ENCODE measurements at regions not wholly inside any gene's neighbourhood (a gene's known extent, or its start where the extent isn't known, plus 50 kb on each side); places are given as distances from the start of the nearest gene placed in this dataset.

DNA sequence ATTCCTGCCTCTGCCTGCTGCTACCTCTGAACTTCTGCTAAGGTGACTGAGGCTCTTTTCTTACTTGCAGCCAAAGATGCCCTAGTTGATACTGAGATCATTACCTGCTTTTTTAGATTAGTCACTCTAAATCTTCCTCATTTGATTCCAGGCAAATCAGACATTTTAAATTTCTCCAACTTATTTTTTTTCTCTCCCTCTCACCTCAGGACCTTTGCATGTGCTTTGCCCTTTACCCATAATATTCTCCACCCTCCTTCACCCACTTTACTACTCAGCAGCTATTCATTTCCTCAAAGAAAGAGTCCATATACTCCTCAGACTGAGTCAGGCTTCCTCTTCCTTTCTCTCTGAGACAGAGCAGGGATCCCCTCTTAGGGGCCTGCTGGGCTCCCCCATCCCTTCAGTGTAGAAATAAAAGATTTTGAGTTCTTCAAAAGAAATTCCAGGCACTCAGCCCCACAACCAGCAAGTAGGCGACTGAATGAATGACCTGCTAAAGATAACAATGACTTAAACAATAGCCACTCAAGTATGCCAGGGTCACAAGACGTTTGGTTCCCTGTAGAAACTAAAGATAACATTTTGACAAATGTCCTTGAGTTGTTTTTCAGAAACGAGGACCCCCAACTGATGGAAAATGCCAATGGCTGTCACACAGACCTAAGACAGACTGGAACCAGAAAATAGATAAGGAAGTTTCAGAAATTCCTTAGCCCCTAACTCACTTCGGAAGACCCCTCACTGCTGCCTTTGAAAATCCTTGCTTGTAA lies 104.2 kb downstream of the MTNR1B start:
- Histone ChIP-seq H3K27ac (ENCODE audit: insufficient read depth, low read length) (no peak overlapping the region), H3K9me3 (ENCODE audit: control insufficient read depth, insufficient read depth, low read depth, low read length) (no peaks in the 10 kb centered on the region), H4K20me1 (ENCODE audit: control insufficient read depth, extremely low read depth, insufficient read depth, low read length) (no peaks in the 10 kb centered on the region), H3K4me1 (ENCODE audit: control insufficient read depth, extremely low read depth, insufficient read depth, low read length) (no peaks in the 10 kb centered on the region), H2AFZ (ENCODE audit: low read length) (no peak overlapping the region), H3K4me3 (replicated peaks in 1 of 4; ENCODE audit: control extremely low read depth in 1 of 4, insufficient read depth in 1 of 4, low read depth in 3 of 4, low read length in 4 of 4) (no peak overlapping the region), H3K36me3 (ENCODE audit: control insufficient read depth, insufficient read depth, low read length) (no peaks in the 10 kb centered on the region), H3K79me2 (ENCODE audit: control insufficient read depth, insufficient read depth, low read length) (no peaks in the 10 kb centered on the region), H3K4me2 (ENCODE audit: extremely low read depth, insufficient read depth, low read length) (no peak overlapping the region), H3K27me3 (ENCODE audit: control insufficient read depth, insufficient read depth, low read length) (no peaks in the 10 kb centered on the region), H3K9ac (ENCODE audit: insufficient read depth, low read length) (no peak overlapping the region)
- TF ChIP-seq, protein P1, sequence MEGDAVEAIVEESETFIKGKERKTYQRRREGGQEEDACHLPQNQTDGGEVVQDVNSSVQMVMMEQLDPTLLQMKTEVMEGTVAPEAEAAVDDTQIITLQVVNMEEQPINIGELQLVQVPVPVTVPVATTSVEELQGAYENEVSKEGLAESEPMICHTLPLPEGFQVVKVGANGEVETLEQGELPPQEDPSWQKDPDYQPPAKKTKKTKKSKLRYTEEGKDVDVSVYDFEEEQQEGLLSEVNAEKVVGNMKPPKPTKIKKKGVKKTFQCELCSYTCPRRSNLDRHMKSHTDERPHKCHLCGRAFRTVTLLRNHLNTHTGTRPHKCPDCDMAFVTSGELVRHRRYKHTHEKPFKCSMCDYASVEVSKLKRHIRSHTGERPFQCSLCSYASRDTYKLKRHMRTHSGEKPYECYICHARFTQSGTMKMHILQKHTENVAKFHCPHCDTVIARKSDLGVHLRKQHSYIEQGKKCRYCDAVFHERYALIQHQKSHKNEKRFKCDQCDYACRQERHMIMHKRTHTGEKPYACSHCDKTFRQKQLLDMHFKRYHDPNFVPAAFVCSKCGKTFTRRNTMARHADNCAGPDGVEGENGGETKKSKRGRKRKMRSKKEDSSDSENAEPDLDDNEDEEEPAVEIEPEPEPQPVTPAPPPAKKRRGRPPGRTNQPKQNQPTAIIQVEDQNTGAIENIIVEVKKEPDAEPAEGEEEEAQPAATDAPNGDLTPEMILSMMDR (conservative IDR thresholded peaks at IDR 0.05 in 1 of 2, IDR thresholded peaks at IDR 0.05 in 1 of 2; ENCODE audit: low read depth in 1 of 2, low read length in 2 of 2), result no peak
- no peak for TF ChIP-seq EZH2 (IDR thresholded peaks at IDR 0.05; ENCODE audit: low read length, missing control alignments)
- no peak for DNase-seq (ENCODE audit: low read depth in 2 of 2)

DNA sequence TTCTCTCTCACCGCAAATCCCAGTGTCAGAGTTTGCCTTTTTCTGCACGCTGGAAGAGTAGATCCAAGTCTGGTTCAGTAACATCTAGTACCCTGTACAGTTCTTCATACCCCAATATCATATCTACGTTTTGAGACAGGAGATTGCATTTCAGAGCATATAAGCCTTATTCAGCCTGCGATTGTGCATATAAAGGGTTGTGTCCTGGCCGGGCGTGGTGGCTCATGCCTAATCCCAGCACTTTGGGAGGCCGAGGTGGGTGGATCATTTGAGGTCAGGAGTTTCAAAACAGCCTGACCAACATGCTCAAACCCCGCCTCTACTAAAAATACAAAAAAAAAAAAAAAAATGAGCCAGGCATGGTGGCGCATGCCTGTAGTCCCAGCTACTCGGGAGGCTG lies 104.9 kb downstream of the MTNR1B start:
- no peaks in the 10 kb centered on the region for H3K36me3 ChIP-seq (ENCODE audit: control insufficient read depth, insufficient read depth, low read length)

GRCh38 chr11:93075782-93076181 lies 106.3 kb downstream of the MTNR1B start:
- Histone ChIP-seq H3K27me3 (ENCODE audit: control insufficient read depth, insufficient read depth, low read length) (no peaks in the 10 kb centered on the region), H3K36me3 (ENCODE audit: control insufficient read depth, insufficient read depth, low read length) (no peaks in the 10 kb centered on the region), H2AFZ (ENCODE audit: low read length) (peak overlapping the region; percentile 26), H3K4me2 (ENCODE audit: extremely low read depth, insufficient read depth, low read length) (no peak overlapping the region), H3K9ac (ENCODE audit: insufficient read depth, low read length) (no peak overlapping the region), H3K79me2 (ENCODE audit: control insufficient read depth, insufficient read depth, low read length) (no peaks in the 10 kb centered on the region), H4K20me1 (ENCODE audit: control insufficient read depth, extremely low read depth, insufficient read depth, low read length) (no peaks in the 10 kb centered on the region), H3K4me1 (ENCODE audit: control insufficient read depth, extremely low read depth, insufficient read depth, low read length) (no peaks in the 10 kb centered on the region), H3K4me3 (replicated peaks in 1 of 4; ENCODE audit: control extremely low read depth in 1 of 4, insufficient read depth in 1 of 4, low read depth in 3 of 4, low read length in 4 of 4) (no peak overlapping the region), H3K9me3 (ENCODE audit: control insufficient read depth, insufficient read depth, low read depth, low read length) (no peaks in the 10 kb centered on the region), H3K27ac (ENCODE audit: insufficient read depth, low read length) (no peak overlapping the region)
- DNase-seq (ENCODE audit: low read depth in 2 of 2), result no peak
- TF ChIP-seq EZH2 (IDR thresholded peaks at IDR 0.05; ENCODE audit: low read length, missing control alignments), result no peak
- TF ChIP-seq, protein P1 (conservative IDR thresholded peaks at IDR 0.05 in 1 of 2, IDR thresholded peaks at IDR 0.05 in 1 of 2; ENCODE audit: low read depth in 1 of 2, low read length in 2 of 2), result no peak

More for the DNA sequence above, 104.9 kb downstream of the MTNR1B start:
- H2AFZ ChIP-seq (ENCODE audit: low read length), result no peak overlapping the region
- H3K4me1 ChIP-seq (ENCODE audit: control insufficient read depth, extremely low read depth, insufficient read depth, low read length), result no peaks in the 10 kb centered on the region
- no peak for DNase-seq (ENCODE audit: low read depth in 2 of 2)
- no peak overlapping the region for H3K4me2 ChIP-seq (ENCODE audit: extremely low read depth, insufficient read depth, low read length)
- no peaks in the 10 kb centered on the region for H3K79me2 ChIP-seq (ENCODE audit: control insufficient read depth, insufficient read depth, low read length)
- no peak overlapping the region for H3K27ac ChIP-seq (ENCODE audit: insufficient read depth, low read length)
- TF ChIP-seq, protein P1 (conservative IDR thresholded peaks at IDR 0.05 in 1 of 2, IDR thresholded peaks at IDR 0.05 in 1 of 2; ENCODE audit: low read depth in 1 of 2, low read length in 2 of 2), result no peak
- TF ChIP-seq EZH2 (IDR thresholded peaks at IDR 0.05; ENCODE audit: low read length, missing control alignments), result no peak
- H4K20me1 ChIP-seq (ENCODE audit: control insufficient read depth, extremely low read depth, insufficient read depth, low read length), result no peaks in the 10 kb centered on the region
- H3K27me3 ChIP-seq (ENCODE audit: control insufficient read depth, insufficient read depth, low read length), result no peaks in the 10 kb centered on the region
- no peak overlapping the region for H3K4me3 ChIP-seq (replicated peaks in 1 of 4; ENCODE audit: control extremely low read depth in 1 of 4, insufficient read depth in 1 of 4, low read depth in 3 of 4, low read length in 4 of 4)
- H3K9me3 ChIP-seq (ENCODE audit: control insufficient read depth, insufficient read depth, low read depth, low read length), result no peaks in the 10 kb centered on the region
- H3K9ac ChIP-seq (ENCODE audit: insufficient read depth, low read length), result no peak overlapping the region

Measured in fibroblast of lung (primary cell).